Parathyroid adenoma (tissue), 2 donors: ENCODE measurements at regions not wholly inside any gene's neighbourhood (a gene's known extent, or its start where the extent isn't known, plus 50 kb on each side); places are given as distances from the start of the nearest gene placed in this dataset.

Experiments used
- H2AFZ ChIP-seq: fragments of 300-600 bp; sonication (generic); one replicate; pipeline ENCODE4 v1.7.0; 2017; ENCODE audit warnings: antibody characterized with exemption, mild to moderate bottlenecking
- H3K27ac ChIP-seq: fragments of 300-600 bp; sonication (generic); one replicate; pipeline ENCODE4 v1.7.0; 2017
- H3K27me3 ChIP-seq: fragments of 300-600 bp; sonication (generic); one replicate; pipeline ENCODE4 v1.7.0; 2017; ENCODE audit warnings: low read length; ENCODE audit not compliant: control insufficient read depth, insufficient read depth
- H3K36me3 ChIP-seq: fragments of 300-600 bp; sonication (generic); one replicate; pipeline ENCODE4 v1.7.0; 2017; ENCODE audit warnings: low read length; ENCODE audit not compliant: control insufficient read depth, insufficient read depth
- H3K4me1 ChIP-seq: fragments of 300-600 bp; sonication (generic); one replicate; pipeline ENCODE4 v1.7.0; 2017; ENCODE audit warnings: control low read depth
- H3K4me2 ChIP-seq: fragments of 300-600 bp; sonication (generic); one replicate; pipeline ENCODE4 v1.7.0; 2017; ENCODE audit warnings: low read length
- H3K4me3 ChIP-seq: fragments of 300-600 bp; sonication (generic); one replicate; pipeline ENCODE4 v1.7.0; 2017; ENCODE audit warnings: low read depth, low read length
- H3K79me2 ChIP-seq: fragments of 300-600 bp; sonication (generic); one replicate; pipeline ENCODE4 v1.7.0; 2017; ENCODE audit warnings: control low read depth
- H3K9ac ChIP-seq: fragments of 300-600 bp; sonication (generic); one replicate; pipeline ENCODE4 v1.7.0; 2017; ENCODE audit warnings: mild to moderate bottlenecking
- H3K9me3 ChIP-seq: fragments of 300-600 bp; sonication (generic); one replicate; pipeline ENCODE4 v1.7.0; 2017; ENCODE audit warnings: low read length; ENCODE audit not compliant: control insufficient read depth
- TF ChIP-seq, protein P1 (sequence below): fragments of 300-600 bp; sonication (generic); IDR thresholded peaks from one replicate; pipeline ENCODE4 v1.7.0; 2017; ENCODE audit warnings: antibody characterized with exemption, mild to moderate bottlenecking
- donor health status: primary hyperparathyroidism.

DNA sequence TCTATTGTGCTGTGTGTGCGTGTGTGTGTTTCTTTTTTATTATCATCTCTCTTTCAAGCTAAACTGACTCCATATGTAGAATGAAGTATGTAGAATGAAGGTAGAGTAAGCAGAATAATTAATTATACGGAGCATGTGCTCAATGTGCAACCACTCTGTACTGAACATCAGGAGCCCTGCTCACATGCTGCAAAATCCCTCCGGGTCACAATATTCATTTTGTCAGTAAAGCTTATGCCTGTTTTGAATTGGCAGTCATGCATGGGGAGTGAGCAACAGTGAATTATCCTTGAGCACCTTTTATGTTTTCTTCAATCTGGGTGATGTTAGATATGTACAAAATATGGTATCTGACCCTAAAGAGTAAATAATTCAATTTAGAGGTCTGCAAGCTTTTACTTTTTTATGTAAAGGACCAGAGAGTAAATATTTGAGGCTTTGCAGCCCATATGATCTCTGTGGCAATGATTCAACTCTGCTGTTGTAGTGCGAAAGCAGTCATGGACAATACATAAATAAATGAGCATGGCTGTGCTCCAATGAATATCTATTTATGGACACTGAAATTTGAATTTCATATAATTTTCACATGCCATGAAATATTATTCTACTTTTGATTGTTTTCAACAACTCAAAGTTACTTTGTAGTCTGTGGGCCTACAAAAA is 199.9 kb downstream of the VGLL3 start:
- Histone ChIP-seq H3K4me2 (no peak overlapping the region), H3K36me3 (no peaks in the 10 kb centered on the region), H3K9me3 (no peaks in the 10 kb centered on the region), H3K27ac (no peak overlapping the region), H3K79me2 (no peaks in the 10 kb centered on the region), H3K4me3 (no peak overlapping the region), H3K4me1 (no peaks in the 10 kb centered on the region), H3K9ac (no peak overlapping the region), H2AFZ (no peak overlapping the region), H3K27me3 (no peaks in the 10 kb centered on the region)
- TF ChIP-seq, protein P1, sequence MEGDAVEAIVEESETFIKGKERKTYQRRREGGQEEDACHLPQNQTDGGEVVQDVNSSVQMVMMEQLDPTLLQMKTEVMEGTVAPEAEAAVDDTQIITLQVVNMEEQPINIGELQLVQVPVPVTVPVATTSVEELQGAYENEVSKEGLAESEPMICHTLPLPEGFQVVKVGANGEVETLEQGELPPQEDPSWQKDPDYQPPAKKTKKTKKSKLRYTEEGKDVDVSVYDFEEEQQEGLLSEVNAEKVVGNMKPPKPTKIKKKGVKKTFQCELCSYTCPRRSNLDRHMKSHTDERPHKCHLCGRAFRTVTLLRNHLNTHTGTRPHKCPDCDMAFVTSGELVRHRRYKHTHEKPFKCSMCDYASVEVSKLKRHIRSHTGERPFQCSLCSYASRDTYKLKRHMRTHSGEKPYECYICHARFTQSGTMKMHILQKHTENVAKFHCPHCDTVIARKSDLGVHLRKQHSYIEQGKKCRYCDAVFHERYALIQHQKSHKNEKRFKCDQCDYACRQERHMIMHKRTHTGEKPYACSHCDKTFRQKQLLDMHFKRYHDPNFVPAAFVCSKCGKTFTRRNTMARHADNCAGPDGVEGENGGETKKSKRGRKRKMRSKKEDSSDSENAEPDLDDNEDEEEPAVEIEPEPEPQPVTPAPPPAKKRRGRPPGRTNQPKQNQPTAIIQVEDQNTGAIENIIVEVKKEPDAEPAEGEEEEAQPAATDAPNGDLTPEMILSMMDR: no peak

DNA sequence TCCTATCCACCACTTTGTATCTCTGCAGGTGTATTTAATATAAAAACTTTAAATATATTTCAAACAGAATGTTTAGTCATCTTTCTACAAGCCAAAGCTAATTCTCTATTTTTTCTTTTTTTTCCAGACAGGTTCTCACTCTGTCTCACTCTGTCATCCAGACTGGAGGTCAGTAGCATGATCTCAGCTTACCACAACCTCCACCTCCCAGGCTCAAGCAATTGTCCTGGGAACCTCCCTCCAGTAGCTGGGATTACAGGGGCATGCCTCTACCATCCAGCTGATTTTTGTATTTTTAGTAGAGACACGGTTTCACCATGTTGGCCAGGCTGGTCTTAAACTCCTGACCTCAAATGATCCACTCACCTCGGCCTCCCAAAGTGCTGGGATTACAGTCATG is 202.6 kb downstream of the VGLL3 start:
- H3K27ac ChIP-seq: no peak overlapping the region
- no peak overlapping the region for H3K4me3 ChIP-seq
- H3K4me1 ChIP-seq: no peaks in the 10 kb centered on the region
- no peak overlapping the region for H3K4me2 ChIP-seq
- H3K79me2 ChIP-seq: no peaks in the 10 kb centered on the region
- no peaks in the 10 kb centered on the region for H3K36me3 ChIP-seq
- H3K27me3 ChIP-seq: no peaks in the 10 kb centered on the region
- H3K9me3 ChIP-seq: no peaks in the 10 kb centered on the region
- TF ChIP-seq, protein P1: no peak
- no peak overlapping the region for H3K9ac ChIP-seq
- no peak overlapping the region for H2AFZ ChIP-seq

DNA sequence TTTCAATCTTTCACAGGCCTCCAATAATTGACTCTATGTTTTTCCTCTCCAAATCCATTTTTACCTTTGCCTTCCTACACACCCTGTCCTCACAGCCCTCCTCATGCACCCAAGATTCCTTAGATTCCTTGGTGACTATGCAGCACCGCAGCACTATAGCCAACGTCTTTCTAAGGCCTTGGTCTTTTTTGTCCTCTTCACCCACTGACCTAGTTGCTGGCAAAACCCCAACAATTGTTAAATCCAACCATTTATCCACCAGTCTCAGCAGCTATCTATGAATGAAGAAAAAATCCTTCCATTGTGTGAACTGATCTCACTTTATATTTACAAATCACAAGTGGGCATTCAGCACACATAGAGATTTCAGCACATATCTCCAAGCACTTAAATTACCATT is 203.9 kb downstream of the VGLL3 start:
- H3K27me3 ChIP-seq: no peaks in the 10 kb centered on the region
- no peak overlapping the region for H3K4me2 ChIP-seq
- no peak overlapping the region for H3K9ac ChIP-seq
- H3K79me2 ChIP-seq: no peaks in the 10 kb centered on the region
- no peaks in the 10 kb centered on the region for H3K9me3 ChIP-seq
- no peak overlapping the region for H3K27ac ChIP-seq
- H2AFZ ChIP-seq: no peak overlapping the region
- no peaks in the 10 kb centered on the region for H3K36me3 ChIP-seq
- TF ChIP-seq, protein P1: no peak
- H3K4me1 ChIP-seq: no peaks in the 10 kb centered on the region
- H3K4me3 ChIP-seq: no peak overlapping the region

DNA sequence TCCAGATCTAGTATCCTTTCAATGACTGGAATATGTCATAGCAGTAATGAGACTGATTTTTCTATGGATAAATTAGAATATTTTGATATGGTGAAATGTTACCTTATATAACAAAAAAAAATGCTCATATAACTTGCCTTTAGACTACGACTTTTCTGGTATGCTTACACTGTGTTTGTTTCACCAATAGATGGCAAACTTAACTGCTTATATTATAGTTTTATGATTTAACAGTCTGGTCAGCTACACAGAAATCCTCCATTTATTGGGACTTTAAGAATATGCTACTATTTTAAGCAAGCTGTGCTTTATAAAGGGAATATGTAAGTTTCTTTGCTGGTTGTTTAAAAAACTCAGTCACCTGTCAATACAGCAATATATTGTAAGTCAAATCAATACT is 205.6 kb downstream of the VGLL3 start:
- no peaks in the 10 kb centered on the region for H3K27me3 ChIP-seq
- no peaks in the 10 kb centered on the region for H3K9me3 ChIP-seq
- H3K4me2 ChIP-seq: no peak overlapping the region
- no peak overlapping the region for H2AFZ ChIP-seq
- H3K27ac ChIP-seq: no peak overlapping the region
- no peaks in the 10 kb centered on the region for H3K36me3 ChIP-seq
- no peak overlapping the region for H3K9ac ChIP-seq
- TF ChIP-seq, protein P1: no peak
- H3K4me1 ChIP-seq: no peaks in the 10 kb centered on the region
- H3K4me3 ChIP-seq: no peak overlapping the region
- H3K79me2 ChIP-seq: no peaks in the 10 kb centered on the region

DNA sequence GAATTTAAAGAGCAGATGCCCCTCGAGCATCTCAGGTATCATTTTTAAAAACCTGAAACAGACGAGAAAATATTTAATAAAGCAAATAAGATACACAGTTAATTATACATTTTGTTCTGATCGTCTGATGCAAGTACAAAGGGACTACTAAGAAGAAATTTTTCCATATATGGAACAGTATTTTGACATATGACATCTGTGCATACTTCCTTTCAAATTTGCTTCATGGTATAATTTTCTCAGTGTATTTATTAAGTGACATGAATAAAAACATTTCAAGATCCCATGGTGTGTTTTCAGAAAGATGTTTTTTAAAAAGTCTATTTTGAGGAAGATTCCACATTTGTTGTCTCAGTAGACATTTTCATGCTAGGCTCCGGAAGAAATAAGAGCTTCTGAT is 208.1 kb downstream of the VGLL3 start:
- Histone ChIP-seq H3K4me2 (no peak overlapping the region), H3K79me2 (no peaks in the 10 kb centered on the region), H3K36me3 (no peaks in the 10 kb centered on the region), H3K4me1 (no peaks in the 10 kb centered on the region), H3K9ac (no peak overlapping the region), H3K27ac (no peak overlapping the region), H2AFZ (no peak overlapping the region), H3K4me3 (no peak overlapping the region), H3K27me3 (no peaks in the 10 kb centered on the region), H3K9me3 (no peaks in the 10 kb centered on the region)
- TF ChIP-seq, protein P1: no peak
